HepG2 (cell line): ENCODE measurements at regions not wholly inside any gene's neighbourhood (a gene's known extent, or its start where the extent isn't known, plus 50 kb on each side); places are given as distances from the start of the nearest gene placed in this dataset.
A peak's percentile ranks its signal among the peaks of the same experiment; 100 is the strongest.

Experiments
- AKAP8 ChIP-seq: sonication (generic); formaldehyde crosslinking; IDR thresholded peaks from 2 replicates; pipeline ENCODE4 v1.5.1; 2020; ENCODE audit warnings: mild to moderate bottlenecking, missing genetic modification reagents
- CENPBD1 ChIP-seq: sonication (generic); formaldehyde crosslinking; IDR thresholded peaks from 2 replicates; pipeline ENCODE4 v1.8.0; 2022; ENCODE audit warnings: missing genetic modification reagents, low read depth, mild to moderate bottlenecking, borderline replicate concordance
- IKZF1 ChIP-seq: fragments of 450-650 bp; IDR thresholded peaks from 2 replicates; pipeline ENCODE4 v1.7.1; 2016
- IKZF4 ChIP-seq: sonication (generic); formaldehyde crosslinking; IDR thresholded peaks from 2 replicates; pipeline ENCODE4 v1.5.1; 2020; ENCODE audit warnings: borderline replicate concordance, mild to moderate bottlenecking, low read depth, missing genetic modification reagents; ENCODE audit errors: not compliant biosample characterization
- IKZF5 ChIP-seq: IDR thresholded peaks from 2 replicates; pipeline ENCODE4 v1.6.1; 2018; ENCODE audit warnings: missing genetic modification reagents, mild to moderate bottlenecking, missing compliant biosample characterization
- IRF1 ChIP-seq: sonication (generic); formaldehyde crosslinking; IDR thresholded peaks from 2 replicates; pipeline ENCODE4 v1.4.0; 2020; ENCODE audit warnings: low read depth, mild to moderate bottlenecking, missing genetic modification reagents
- IRF9 ChIP-seq: sonication (generic); formaldehyde crosslinking; IDR thresholded peaks from 2 replicates; pipeline ENCODE4 v1.8.0; 2022; ENCODE audit warnings: missing genetic modification reagents, mild to moderate bottlenecking, borderline replicate concordance
- NFIB ChIP-seq: sonication (generic); formaldehyde crosslinking; IDR thresholded peaks from 2 replicates; pipeline ENCODE4 v1.9.0; 2021; ENCODE audit warnings: missing genetic modification reagents, mild to moderate bottlenecking, borderline replicate concordance
- NR3C1 ChIP-seq: sonication (generic); formaldehyde crosslinking; IDR thresholded peaks from 2 replicates; pipeline ENCODE4 v1.4.0; 2020; ENCODE audit warnings: missing genetic modification reagents
- RARA ChIP-seq: IDR thresholded peaks from 2 replicates; pipeline ENCODE4 v1.6.1; 2016; ENCODE audit warnings: missing genetic modification reagents, missing compliant biosample characterization
- SOX13 ChIP-seq, 3 experiments: fragments of 450-650 bp in 1 of 3; sonication (generic) in 1 of 3; formaldehyde crosslinking in 1 of 3; IDR thresholded peaks in 2 of 3; conservative IDR thresholded peaks in 1 of 3; 2 replicates each; pipeline versions ENCODE4 v1.5.0 to v1.6.1; 2016 to 2020; ENCODE audit warnings: antibody characterized with exemption in 1 of 3, mild to moderate bottlenecking in 1 of 3, missing compliant biosample characterization in 1 of 3, missing genetic modification reagents in 1 of 3, moderate library complexity in 1 of 3
- ZBTB7B ChIP-seq: sonication (generic); formaldehyde crosslinking; IDR thresholded peaks from 2 replicates; pipeline ENCODE4 v1.4.0; 2020; ENCODE audit warnings: missing genetic modification reagents
- ZFP62 ChIP-seq: sonication (generic); formaldehyde crosslinking; IDR thresholded peaks from 2 replicates; pipeline ENCODE4 v1.4.0; 2020; ENCODE audit warnings: missing genetic modification reagents
- ZNF205 ChIP-seq: IDR thresholded peaks from 2 replicates; pipeline ENCODE4 v1.6.1; 2018; ENCODE audit warnings: missing biosample characterization, missing genetic modification reagents
- ZNF383 ChIP-seq: sonication (generic); formaldehyde crosslinking; IDR thresholded peaks from 2 replicates; pipeline ENCODE4 v1.4.0; 2020; ENCODE audit warnings: missing genetic modification reagents, mild to moderate bottlenecking, borderline replicate concordance
- ZNF572 ChIP-seq: sonication (generic); formaldehyde crosslinking; IDR thresholded peaks from 2 replicates; pipeline ENCODE4 v1.5.1; 2020; ENCODE audit warnings: mild to moderate bottlenecking, missing genetic modification reagents
- ZNF607 ChIP-seq: sonication (generic); formaldehyde crosslinking; IDR thresholded peaks from 2 replicates; pipeline ENCODE4 v1.5.1; 2020; ENCODE audit warnings: missing genetic modification reagents, mild to moderate bottlenecking, borderline replicate concordance
- ZNF652 ChIP-seq: IDR thresholded peaks from 2 replicates; pipeline ENCODE4 v1.6.1; 2016; ENCODE audit warnings: low read depth, borderline replicate concordance
- ZNF720 ChIP-seq: sonication (generic); formaldehyde crosslinking; IDR thresholded peaks from 2 replicates; pipeline ENCODE4 v1.4.0; 2020; ENCODE audit warnings: missing genetic modification reagents
- ZNF777 ChIP-seq: sonication (generic); formaldehyde crosslinking; IDR thresholded peaks from 2 replicates; pipeline ENCODE4 v1.4.0; 2020; ENCODE audit warnings: missing genetic modification reagents
- TF ChIP-seq, protein P1 (sequence below): sonication (generic); formaldehyde crosslinking; IDR thresholded peaks from 2 replicates; pipeline ENCODE4 v1.5.0; 2020; ENCODE audit warnings: missing genetic modification reagents, mild to moderate bottlenecking, borderline replicate concordance
- TF ChIP-seq, protein P2 (sequence below): sonication (generic); formaldehyde crosslinking; IDR thresholded peaks from 2 replicates; pipeline ENCODE4 v1.4.0; 2020; ENCODE audit warnings: missing genetic modification reagents

DNA sequence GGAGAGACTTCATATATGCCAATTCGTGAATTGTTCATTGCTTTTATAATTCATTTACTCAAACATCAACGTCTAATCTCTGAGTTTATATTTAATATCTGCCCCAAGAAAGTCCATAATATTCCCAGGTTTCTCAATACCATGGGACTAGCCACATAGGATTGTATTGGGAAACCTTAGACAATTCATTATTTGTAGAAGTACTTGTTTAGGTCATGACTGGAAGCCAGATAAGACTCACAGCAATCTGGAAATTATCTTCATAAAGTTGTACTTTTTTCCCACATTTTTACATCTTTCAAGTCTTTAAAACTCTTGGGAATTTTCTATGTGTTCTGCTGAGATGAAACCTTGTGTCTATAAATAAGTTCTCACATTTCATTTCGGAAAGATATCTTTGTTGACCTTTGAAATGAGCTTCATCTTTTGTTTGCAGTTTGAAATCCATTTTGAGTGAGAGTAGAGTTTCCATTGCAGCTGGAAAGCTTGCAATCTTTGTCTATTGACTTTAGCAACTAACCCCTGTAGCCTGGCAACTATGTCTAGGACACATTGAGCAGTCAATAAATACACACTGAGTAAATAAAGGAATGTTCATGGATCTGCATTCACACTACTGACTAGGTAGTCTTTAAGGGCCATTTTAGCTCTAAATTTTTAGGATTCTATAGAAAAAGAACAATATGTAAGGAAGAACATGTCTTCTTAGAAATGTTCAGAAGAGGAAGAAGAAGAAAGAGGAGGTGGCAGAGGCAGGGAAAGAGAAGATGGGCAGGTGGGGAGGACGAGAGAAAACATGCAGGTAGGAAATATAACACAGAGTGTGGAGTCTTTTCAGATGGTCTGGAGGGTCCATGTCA lies 154.4 kb downstream of the LRIG3 start (continued):
- no peak for TF ChIP-seq CENPBD1 (CRISPR knock-in tag)
- no peak for TF ChIP-seq IKZF1
- TF ChIP-seq AKAP8 (CRISPR knock-in tag) = no peak
- TF ChIP-seq ZNF205 (CRISPR knock-in tag) = peak; percentile 63; the same call in 1 of the 2 replicates
- TF ChIP-seq ZBTB7B = no peak
- no peak for TF ChIP-seq ZNF383 (CRISPR knock-in tag)
- no peak for TF ChIP-seq NFIB (CRISPR knock-in tag)
- no peak for TF ChIP-seq ZNF720 (CRISPR knock-in tag)
- TF ChIP-seq IRF1 (CRISPR knock-in tag) = no peak
- TF ChIP-seq, protein P1, sequence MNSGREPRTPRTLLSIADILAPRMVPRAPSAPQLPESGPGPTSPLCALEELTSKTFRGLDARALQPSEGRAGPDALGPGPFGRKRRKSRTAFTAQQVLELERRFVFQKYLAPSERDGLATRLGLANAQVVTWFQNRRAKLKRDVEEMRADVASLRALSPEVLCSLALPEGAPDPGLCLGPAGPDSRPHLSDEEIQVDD (CRISPR knock-in tag) = no peak
- no peak; the same call in 1 of the 2 replicates for TF ChIP-seq IKZF5
- no peak for TF ChIP-seq ZNF777 (CRISPR knock-in tag)
- TF ChIP-seq ZNF652 (CRISPR knock-in tag) = no peak
- TF ChIP-seq ZNF572 = no peak
- no peak for TF ChIP-seq SOX13 (IDR thresholded peaks at IDR 0.05)
- peak in 1 of 2 experiments; percentile 91; a peak in 2 of 4 replicates for TF ChIP-seq SOX13 (CRISPR knock-in tag; conservative IDR thresholded peaks at IDR 0.05 in 1 of 2, IDR thresholded peaks at IDR 0.05 in 1 of 2)
- TF ChIP-seq IRF9 (CRISPR knock-in tag) = no peak
- no peak; the same call in 1 of the 2 replicates for TF ChIP-seq ZNF607 (CRISPR knock-in tag)
- TF ChIP-seq IKZF4 (CRISPR knock-in tag) = no peak
- no peak for TF ChIP-seq NR3C1 (CRISPR knock-in tag)
- peak; percentile 79 for TF ChIP-seq RARA
- TF ChIP-seq ZFP62 (CRISPR knock-in tag) = no peak
- TF ChIP-seq, protein P2, sequence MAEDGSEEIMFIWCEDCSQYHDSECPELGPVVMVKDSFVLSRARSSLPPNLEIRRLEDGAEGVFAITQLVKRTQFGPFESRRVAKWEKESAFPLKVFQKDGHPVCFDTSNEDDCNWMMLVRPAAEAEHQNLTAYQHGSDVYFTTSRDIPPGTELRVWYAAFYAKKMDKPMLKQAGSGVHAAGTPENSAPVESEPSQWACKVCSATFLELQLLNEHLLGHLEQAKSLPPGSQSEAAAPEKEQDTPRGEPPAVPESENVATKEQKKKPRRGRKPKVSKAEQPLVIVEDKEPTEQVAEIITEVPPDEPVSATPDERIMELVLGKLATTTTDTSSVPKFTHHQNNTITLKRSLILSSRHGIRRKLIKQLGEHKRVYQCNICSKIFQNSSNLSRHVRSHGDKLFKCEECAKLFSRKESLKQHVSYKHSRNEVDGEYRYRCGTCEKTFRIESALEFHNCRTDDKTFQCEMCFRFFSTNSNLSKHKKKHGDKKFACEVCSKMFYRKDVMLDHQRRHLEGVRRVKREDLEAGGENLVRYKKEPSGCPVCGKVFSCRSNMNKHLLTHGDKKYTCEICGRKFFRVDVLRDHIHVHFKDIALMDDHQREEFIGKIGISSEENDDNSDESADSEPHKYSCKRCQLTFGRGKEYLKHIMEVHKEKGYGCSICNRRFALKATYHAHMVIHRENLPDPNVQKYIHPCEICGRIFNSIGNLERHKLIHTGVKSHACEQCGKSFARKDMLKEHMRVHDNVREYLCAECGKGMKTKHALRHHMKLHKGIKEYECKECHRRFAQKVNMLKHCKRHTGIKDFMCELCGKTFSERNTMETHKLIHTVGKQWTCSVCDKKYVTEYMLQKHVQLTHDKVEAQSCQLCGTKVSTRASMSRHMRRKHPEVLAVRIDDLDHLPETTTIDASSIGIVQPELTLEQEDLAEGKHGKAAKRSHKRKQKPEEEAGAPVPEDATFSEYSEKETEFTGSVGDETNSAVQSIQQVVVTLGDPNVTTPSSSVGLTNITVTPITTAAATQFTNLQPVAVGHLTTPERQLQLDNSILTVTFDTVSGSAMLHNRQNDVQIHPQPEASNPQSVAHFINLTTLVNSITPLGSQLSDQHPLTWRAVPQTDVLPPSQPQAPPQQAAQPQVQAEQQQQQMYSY (CRISPR knock-in tag) = no peak
